HG02981 (cell line): ENCODE measurements at regions not wholly inside any gene's neighbourhood (a gene's known extent, or its start where the extent isn't known, plus 50 kb on each side); places are given as distances from the start of the nearest gene placed in this dataset.
"Not testable (repeated sequence)": the region's sequence is repeated elsewhere in the genome, so short reads cannot be mapped to it uniquely, and the experiment has no call there.

ENCODE experiments used
- ATAC-seq: cut with Tn5 transposase; IDR thresholded peaks from one replicate; pipeline ENCODE4 v1.9.1; 2021; ENCODE audit warnings: mild to moderate bottlenecking, moderate library complexity; ENCODE audit not compliant: unreplicated experiment

DNA sequence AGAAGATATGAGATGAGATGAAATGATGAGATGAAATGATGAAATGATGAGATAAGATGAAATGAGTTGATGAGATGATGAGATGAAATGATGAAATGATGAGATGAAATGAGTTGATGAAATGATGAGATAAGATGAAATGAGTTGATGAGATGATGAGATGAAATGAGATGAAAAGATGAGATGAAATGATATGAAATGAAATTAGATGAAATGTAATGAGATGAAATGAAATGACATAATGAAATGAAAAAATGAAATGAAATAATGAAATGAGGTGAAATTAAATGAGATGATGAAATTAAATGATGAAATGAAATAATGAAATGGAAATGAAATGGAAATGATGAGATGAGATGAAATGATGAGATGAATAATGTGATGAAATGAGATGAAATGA lies 231.6 kb downstream of the GOLGA6L6 start:
- ATAC-seq = not testable (repeated sequence)

DNA sequence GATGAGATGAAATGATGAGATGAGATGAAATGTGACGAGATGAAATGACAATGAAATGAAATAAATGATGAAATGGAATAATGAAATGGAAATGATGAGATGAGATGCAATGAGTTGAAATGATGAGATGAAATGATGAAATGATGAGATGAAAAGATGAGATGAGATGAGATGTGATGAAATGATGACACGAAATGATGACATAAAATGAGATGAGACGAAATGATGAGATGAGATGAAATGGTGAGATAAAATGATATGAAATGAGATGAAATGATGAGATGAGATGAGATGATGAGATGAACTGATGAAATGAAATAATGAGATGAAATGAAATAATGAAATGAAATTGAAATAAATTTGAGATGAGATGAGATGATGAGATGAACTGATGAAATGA lies 232.2 kb downstream of the GOLGA6L6 start:
- not testable (repeated sequence) for ATAC-seq

DNA sequence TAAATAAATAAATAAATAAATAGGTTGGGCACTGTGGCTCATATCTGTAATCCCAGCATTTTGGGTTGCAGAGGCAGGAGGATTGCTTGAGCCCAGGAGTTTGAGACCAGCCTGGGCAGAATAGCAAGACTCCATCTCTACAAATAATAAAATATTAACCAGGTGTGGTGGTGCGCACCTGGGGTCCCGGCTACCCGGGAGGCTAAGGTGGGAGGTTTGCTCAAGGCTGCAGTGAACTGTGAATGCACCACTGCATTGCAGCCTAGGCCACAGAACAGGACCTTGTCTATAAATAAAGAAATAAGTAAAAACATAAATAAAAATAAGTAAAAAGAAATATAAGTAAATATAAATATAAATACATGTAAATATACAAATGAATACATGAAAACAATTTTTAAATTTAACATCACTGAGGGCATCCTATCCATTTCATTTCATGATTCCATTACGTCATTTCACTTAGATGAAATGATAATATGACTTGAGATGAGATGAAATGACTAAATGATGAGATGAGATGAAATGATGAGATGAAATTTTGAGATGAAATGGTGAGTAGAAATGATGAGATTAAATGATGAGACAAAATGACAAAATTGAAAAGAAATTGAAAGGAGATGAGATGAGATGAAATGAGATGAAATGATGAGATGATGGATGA lies 233.4 kb downstream of the GOLGA6L6 start:
- not testable (repeated sequence) for ATAC-seq

DNA sequence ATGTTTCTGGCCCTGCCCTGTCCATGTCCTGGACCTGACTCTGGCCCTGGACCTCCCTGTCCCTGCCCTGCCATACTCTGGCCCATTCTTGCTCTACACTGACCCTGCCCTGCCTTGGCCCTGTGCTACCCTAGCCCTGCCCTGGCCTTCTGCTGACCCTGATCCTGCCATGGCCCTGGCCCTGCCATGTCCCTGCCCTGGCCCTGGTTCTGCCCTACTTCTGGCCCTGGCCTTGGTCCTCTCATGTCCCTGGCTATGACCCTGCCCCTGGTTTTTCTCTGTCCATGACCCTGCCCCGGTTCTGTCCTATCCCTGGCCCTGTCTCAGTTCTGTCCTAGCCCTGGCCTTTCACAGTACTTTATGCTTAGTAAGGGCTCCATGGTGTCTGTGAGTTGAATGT lies 234.5 kb downstream of the GOLGA6L6 start:
- not testable (repeated sequence) for ATAC-seq

DNA sequence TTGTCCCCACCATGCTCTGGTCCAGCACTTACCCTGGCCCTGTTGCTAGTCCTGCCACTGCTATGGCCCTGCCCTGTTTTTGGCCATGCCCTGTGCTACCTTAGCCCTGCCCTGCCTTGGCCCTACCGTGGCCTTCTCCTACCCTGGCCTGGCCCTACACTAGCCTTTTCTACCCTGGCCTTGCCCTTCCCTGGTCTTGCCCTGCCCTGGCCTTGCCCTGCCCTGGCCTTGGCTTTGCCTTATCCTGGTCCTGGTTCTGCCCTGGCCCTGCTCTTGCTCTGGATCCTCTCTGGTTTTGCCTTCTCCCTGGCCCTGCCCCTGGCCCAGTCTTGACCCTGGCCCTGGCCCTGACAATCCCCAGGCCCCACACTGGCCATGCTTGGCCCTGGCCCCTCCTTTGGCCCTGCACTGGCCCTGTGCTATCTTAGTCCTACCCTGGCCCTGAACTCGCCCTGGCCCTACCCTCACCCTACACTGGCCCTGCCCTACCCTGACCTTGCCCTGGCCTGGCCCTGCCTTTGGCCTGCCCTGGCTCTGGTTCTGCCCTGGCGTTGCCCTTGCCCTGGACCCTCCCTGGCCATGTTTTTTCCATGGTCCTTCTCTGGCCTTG lies 235.0 kb downstream of the GOLGA6L6 start:
- ATAC-seq = not testable (repeated sequence)

DNA sequence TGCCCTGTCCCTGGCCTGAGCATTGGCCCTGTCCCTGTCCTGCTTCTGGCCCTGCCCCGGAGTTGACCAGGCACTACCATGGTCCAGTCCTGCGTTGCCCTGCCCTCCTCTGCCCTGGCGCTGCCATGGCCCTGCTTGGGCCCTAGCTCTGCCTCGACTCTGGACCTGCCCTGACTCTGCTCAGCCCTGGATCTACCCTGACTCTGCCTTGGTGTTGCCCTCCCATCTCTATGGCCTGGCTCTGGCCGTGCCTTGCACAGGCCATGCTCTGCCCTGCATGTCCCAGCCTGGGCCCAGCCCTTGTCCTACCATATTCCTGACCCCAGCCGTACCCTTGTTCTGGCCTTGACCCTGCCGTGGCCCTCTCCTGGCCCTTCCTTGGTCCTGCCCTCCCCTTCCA lies 235.7 kb downstream of the GOLGA6L6 start:
- ATAC-seq = not testable (repeated sequence)

DNA sequence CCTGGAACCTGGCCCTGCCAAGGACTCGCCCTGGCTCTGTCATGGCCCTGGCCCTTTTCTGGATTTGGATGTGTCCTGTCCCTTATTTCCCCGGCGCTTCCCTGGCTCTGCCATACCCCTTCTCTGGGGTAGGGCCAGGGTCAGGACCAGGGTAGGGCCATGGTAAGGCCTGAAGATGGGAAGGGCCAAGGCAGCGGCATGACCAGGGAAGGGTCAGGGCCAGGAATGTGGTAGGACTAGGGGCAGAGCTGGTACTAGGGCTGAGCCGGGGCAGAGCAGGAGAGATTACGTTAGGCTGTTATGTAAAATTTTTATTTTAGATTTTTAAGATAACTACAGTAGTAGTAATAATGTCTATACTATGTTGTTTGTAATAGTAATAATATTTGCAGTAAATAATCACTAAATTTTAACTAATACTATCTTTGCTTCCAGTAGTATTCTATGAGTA lies 236.6 kb downstream of the GOLGA6L6 start:
- not testable (repeated sequence) for ATAC-seq

DNA sequence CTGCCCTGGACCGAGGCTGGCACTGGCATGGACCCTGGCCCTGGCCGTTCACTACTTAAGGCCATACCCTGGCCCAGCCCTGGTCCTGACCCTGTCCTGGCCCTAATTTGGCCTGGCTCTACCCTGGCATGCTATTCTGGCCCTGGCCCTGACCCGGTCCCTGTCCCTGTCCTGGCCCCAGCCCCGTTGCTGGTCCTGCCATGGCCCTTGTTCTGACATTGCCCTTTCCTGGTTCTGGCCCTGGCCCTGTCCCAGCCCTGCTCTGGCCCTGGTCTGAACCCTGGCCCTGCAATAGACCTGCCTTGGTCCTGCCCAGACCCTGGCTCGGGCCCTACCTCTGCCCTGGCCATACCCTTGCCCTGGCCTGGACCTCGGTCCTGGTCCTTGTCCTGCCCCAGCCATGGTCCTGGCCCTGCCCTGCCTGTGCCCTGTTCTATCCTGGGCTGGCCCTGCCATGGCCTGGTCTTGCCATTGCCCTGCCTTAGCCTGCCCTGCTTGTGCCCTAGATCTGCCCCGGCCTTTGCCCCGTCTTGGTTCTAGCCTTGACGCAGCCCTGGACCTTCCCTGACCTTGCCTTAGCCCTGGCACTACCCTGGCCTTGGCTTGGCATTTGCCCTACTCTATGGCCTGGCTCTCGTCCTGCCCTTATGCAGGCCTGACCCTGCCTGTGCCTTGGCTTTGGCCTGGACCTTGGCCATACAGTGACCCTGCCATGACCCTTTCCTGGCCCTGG lies 237.2 kb downstream of the GOLGA6L6 start:
- not testable (repeated sequence) for ATAC-seq

DNA sequence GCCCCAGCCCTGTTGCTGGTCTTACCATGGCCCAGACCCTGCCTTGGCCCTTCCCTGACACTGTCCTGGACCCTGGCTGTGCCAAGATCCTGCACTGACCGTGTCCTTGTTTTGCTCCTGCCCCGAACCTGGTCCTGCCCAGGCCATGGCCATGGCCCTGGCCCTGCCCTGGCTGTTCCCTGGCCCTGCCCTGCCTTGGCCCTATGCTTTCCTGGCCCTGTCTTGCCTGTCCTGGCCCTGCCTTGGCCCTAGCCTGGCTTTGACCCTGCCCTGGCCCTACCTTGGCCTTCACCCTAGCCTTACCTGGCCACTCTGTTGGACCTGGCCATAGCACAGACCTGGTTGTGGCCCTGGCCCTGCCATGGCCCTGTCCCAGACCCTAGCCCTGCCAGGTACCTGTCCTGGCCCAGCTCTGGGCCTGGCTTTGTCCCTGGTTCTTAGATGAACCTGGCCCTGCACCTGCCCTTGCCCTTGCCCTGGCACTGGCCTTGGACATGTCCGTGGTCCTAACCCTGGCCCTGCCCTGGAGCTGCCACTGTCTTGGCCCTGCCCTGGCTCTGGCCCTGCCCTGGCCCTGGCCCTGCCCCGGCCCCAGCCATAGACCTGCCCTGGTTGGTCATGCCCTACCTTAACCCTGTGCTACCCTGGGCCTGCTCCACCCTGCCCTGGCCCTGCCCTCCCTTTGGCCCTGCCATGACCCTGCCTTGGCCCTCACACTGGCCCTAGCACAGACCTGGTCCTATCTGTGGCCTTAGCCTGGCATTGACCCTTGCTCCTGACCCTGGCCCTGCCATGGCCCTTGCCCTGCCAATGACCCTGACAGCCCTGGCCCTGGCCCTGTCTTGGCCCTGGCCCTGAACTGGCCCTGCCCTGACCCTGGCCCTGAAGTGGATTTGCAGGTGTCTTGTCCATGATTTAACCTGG lies 238.1 kb downstream of the GOLGA6L6 start:
- ATAC-seq = not testable (repeated sequence)

DNA sequence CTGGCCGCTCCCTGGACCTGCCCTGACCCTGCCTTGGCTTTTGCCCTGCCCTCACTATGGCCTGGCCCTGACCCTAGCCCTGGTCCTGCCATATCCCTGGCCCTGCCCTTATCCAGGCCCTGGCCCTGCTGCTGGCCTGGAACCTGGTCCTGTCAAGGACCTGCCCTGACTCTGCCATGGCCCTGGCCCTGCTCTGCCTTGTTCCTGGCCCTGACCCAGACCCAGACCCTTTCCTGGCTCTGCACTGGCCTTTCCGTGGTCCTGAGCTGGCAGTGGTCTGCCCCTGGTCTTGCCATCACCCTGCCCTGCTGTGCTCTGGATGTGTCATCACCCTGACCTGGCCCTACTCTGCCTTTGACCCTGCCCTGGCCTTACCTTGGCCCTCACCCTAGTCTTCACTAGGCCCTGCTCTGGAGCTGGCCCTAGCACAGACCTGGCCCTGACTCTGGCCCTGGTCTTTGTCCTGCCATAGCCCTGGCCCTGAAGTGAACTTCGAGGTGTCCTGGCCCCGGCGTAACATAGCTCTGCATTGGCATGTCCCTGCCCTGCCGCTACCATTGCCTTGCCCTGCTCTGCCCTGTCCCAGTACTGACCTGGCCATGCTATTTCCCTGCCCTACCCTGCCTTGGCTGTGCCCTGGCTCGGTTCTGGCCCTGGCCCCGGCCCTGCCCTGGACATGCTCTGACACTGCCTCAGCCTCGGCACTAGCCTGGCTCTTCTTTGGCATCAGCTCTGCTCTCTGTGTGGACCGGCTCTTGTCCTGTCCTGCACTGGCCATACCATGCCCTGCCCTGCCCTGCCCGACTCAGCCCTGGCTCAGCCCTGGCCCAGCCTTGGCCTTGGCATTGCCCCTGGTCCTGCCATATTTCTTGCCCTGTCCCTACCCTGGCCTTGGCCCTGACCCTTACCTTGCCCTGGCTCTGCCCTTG lies 239.2 kb downstream of the GOLGA6L6 start:
- not testable (repeated sequence) for ATAC-seq

DNA sequence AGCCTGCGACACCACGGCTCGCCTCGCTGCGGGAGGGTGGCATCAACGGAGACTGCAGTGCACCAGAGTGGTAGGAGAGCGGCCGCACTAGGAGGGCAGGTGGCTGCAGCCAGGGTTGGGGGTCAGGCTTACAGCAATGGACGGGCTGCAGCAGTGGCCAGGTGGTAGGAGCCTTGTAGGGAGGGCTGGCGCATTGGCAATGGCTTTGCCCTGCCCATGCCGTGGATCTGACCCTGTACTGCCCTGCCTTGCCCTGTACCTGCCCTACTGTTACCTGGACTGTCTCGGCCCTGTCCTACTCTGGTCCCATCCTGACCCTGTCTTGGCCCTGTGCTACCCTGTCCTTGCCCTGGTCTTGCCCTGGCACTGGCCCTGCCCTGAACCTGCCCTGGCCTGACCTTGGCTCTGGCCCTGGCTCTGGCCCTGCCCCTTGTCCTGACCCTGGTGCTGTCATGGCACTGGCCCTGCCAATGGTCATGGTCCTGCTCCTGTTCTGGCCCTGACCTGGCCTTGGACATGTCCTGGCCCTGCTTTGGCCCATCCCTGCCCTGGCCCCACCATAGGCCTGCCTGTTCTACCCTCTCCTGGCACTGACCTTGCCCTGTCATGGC lies 240.0 kb downstream of the GOLGA6L6 start:
- ATAC-seq = not testable (repeated sequence)

DNA sequence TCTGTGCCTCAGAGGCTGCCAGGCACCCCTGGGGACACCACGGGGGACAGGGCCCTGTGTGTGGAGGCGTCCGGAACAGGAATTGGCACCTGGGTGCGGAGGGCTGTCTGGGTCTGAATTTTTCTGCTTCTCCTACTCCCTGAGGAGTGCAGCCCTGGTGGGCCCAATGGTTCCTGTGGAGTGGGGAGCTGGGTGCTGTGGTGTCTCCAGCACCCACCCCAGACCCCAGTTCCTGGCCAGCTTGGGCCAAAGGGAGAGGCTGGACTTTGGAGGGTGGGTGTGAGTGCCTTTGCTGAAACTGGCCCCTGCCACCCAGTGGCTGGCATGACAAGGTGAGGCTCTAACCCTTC lies 240.6 kb downstream of the GOLGA6L6 start:
- ATAC-seq = not testable (repeated sequence)

DNA sequence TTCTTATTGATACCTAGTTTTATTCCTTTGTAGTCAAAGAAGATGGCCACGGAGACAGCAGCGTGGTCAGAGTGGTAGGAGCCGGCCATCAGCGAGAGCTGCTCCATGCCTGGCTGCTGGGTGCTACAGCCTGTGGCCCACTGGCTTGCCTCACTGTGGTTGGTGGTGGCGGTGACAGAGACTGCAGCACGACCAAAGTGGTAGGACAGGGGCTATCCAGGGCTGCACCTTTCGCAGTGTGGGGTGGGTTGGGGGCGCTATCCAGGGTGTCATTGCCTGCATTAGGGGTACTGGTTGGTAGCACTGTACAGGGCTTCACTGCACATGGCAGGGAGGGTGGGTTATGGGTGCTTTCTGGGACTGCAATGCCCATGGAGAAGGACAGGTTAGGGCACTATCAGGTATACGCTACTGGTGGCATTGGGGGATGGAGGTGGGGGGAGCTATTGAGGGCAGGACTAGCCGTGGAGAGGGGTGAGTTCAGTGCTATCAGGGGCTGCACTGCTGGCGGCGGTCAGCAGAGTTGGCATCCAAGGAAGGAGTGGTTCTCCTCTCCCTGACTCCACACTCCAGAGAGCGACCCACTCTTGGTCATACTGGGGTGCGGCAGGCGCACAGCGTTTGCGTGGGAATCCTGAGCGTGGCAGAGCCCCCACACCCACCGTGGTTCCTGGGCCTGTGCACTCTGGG lies 241.1 kb downstream of the GOLGA6L6 start:
- ATAC-seq = not testable (repeated sequence)

DNA sequence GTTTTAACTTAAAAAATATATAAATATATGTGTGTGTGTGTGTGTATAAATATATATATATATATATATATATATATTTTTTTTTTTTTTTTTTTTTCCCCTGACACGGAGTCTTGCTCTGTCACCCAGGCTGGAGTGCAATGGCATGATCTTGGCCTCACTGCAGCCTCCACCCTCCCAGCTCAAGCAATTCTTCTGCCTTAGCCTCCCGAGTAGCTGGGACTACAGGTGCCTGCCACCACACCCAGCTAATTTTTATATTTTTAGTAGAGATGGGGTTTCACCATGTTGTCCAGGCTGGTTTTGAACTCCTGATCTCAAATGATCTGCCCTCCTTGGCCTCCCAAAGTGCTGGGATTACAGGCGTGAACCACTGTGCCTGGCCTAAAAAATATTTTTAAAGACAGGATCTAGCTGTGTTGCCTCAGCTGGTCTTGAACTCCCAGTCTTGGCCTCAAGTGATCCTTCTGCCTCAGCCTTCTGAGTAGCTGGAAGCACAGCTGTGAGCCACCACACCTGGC lies 243.9 kb downstream of the GOLGA6L6 start:
- not testable (repeated sequence) for ATAC-seq

DNA sequence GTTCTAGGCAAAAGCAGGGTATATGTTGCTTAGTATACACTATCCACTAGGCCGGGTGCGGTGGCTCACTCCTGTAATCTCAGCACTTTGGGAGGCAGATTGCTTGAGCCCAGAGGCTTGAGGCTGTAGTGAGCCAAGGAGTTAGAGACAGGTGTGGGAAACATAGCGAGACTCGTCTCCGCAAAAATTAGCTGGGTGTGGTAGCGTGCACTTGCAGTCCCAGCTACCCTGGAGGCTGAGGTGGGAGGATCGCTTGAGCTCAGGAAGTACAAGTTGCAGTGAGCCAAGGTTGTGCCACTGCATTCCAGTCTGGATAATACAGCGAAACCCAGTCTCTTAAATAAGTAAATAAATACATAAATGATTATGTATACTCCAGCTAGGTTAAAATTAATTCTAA lies 245.3 kb downstream of the GOLGA6L6 start:
- ATAC-seq = not testable (repeated sequence)

DNA sequence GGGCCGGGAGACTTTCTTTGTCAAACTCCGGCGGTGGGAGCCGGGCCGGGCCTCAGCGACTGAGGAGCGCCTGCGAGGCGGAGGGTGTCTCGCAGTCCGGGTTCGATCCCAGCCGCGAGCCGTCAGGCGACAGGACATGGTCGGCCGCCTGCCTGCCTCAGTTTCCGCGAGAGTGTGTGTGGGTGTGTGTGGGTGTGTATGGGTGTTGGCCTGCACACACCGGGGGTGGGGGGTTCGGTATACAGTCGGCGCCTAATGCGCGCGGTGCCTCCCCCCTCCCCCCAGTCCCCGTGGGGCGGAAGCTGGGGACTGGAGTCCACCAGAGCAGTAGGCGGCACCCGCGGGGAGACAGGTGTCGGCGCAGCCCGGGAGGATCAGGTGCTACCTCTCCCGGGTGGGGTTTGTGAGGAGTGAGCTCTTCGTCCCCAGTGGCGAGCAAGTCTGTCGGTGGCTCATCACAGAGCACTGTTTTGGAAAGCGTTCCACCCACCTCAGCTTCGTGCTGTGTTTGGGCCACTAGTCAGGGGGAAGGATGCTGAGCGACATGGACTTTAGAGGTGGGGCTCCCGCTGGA lies 246.3 kb downstream of the GOLGA6L6 start:
- no peak for ATAC-seq

DNA sequence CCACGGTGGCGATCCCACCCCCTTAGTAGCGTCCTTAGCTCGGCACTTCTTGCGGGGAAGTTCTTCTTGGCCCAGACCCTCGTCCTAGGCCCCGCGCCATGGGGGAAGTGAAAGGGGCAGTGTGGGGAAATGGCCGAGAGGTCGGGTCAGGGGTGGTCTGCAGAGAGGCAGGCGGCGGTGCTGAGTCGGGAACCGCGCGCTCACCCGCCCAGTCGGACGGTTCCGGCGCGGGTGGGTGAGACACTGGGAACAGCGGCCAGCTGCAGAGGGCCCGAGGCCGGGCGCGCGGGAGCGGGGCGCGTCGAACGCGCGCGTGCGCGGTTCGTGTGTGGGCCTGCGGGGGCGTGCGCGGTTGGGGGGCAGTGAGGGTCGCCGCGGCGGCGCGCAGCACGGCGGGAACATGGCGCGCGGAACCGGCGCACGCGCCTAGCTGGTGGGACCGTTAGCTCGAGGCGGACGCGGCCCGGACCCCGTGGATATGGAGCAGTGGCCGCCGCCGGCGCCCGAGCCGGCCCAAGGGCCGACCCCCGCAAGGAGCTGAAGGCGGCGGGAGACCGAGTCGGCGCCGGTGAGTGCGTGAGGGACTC lies 246.9 kb downstream of the GOLGA6L6 start:
- ATAC-seq = no peak
